GM19463 (cell line): ENCODE measurements at regions not wholly inside any gene's neighbourhood (a gene's known extent, or its start where the extent isn't known, plus 50 kb on each side); places are given as distances from the start of the nearest gene placed in this dataset.
"Not testable (repeated sequence)": the region's sequence is repeated elsewhere in the genome, so short reads cannot be mapped to it uniquely, and the experiment has no call there.

ENCODE experiments used
- ATAC-seq: cut with Tn5 transposase; IDR thresholded peaks from one replicate; pipeline ENCODE4 v1.9.1; 2021; ENCODE audit warnings: mild to moderate bottlenecking, moderate library complexity; ENCODE audit not compliant: unreplicated experiment

DNA sequence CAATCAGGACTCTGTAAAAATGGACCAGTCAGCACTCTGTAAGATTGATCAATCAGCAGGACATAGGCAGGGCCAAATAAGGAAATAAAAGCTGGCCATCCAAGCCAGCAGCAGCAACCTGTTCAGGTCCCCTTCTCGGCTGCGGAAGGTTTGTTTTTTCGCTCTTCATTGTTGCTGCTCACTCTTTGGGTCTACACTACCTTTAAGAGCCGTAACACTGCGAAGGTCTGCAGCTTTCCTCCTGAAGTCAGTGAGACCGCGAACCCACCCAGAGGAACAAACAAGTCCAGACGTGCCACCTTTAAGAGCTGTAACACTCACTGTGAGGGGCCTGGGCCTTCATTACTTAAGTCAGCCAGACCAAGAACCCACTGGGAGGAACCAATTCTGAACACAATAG lies 223.2 kb upstream of the EXOC2 start:
- no peak for ATAC-seq

DNA sequence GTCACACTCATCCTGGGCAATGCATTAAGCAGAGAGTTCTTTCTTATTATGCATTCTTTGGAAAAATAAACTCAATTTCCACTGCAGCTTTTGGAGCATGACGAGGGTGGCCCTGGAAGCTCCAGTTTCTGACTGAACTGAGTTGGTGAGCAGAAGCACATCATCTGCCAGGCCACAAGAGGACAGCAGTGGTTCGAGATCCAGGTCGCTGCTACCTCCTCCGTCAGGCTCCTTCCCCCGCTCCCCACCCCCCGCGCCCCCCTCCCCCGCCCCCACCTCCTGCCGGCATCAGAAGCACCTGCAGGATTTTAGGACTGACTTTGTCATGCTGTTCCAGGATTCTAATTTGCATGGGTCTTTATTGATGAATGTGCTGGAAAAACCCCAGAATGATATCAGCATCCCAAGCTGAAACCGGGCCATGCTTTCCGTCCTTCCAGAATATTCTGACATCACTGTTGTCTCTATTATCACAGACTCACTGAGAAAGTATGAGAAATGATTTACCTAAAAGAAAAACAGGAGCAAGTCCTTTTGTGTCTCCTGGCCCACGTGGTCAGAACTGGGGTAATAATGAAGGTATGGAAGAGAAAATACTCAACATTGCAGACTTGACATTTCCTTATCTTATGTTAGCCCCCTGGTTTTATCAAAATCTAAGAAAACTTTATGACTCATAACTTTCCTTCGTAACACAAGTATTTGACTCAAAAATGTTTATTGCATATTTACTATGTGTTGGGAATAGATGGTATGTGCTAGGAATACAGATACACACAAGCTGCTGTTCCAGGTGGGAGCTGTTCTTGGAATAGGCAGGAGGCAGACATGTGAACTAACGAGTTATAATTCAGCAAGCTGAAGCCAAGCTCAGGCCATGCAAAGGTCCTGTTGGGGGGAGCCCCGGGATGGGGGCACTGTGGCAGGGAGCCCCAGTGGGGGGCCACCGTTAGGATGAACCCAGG lies 220.2 kb upstream of the EXOC2 start:
- no peak for ATAC-seq

GRCh38 chr6:907928-908327 lies 215.0 kb upstream of the EXOC2 start:
- no peak for ATAC-seq

- ATAC-seq: no peak
These were observed 214.0 kb upstream of the EXOC2 start for GRCh38 chr6:906920-907319.

DNA sequence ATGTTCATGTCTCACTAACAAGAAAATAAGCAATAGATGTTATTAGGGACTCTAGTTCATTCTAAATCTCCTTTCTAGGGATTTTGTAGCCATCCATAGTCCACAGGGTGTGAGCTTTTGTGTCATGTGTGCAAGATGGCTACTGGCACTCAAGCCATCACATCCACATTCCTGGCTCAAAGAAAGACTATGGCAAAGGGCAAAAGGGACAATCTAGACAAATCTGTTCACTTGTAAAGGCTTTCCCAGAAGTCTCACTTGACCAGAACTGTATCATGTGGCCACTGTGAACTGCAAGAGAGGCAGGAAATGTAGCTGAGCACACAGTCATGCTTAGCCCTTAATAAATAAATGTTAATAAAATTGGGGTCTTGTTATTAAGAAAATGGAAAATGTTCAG lies 212.6 kb upstream of the EXOC2 start:
- ATAC-seq: no peak

- ATAC-seq: no peak
These were observed 212.1 kb upstream of the EXOC2 start for GRCh38 chr6:904994-905393.

DNA sequence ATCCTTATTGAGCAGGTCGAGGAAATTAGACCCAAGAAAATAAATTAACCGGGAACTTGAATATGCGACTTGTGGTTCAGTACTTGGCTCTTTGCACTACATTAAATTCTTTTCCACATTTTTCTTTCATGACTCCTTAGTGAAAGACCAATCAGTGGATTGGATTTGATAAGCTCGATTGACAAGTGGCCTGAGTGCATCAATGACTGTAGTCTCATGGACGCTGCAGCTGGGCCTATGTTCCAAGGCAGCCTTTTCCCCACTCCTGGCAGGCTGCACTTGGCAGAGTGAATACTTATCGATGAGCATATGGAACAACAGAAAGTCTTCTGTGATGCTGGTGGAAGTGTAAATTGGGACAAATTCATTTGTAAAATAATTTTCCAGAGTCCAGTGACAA lies 210.8 kb upstream of the EXOC2 start:
- ATAC-seq: no peak

DNA sequence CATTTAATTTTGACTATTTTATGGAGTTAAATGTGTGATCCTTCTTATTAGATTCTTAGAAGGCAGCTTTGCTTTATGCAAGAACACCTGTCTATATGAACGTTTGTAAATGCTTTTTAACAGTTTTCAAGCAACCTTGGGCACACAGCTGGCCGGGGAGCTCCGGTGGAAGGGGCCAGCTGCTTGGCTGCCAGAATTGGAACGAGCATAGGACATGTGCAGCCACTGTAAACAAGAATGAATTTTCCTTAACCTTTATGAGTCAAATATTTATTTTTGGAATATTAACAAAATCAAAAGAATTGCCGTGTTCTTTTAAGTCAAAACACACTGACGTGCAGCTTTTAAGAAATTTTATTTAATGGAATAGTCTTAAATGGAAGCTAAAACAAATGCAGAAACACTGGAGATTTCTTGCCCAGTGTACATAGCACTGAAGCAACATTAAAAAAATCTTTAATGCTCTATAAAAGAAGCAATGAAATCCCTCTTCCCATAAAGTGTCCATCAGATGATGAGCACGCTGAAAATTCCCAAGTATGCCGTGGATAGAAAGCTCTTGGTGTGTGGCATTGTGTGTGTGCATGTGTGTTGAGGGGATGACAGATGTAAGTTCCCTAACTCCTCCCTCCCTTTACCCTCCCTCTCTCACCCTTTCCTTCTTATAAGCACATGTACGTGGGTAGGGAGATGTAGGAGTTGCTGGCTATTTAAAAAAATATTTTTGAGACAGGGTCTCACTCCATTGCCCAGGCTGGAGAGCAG lies 208.9 kb upstream of the EXOC2 start:
- ATAC-seq: no peak

- no peak for ATAC-seq
These were observed 208.0 kb upstream of the EXOC2 start for GRCh38 chr6:900716-901605.

- ATAC-seq: no peak
These were observed 204.7 kb upstream of the EXOC2 start for GRCh38 chr6:897528-898207.

DNA sequence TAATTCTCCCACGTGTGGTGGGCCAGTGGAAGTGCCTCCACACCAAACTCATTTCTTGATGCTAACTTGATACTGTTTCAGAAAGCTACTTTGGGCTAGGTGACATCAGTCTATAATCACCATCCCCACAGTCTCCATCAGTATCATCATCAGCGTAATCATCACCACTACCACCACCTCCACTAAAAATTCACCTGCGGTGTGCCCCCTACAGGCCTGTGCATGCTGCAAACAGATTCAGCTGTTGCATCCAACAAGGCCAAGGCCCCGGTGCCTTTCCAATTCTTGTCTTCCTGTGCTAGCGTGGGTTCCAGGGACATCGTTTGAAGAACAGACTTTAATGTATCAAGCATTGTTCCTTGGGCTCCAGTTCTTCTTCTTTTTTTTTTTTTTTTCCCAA lies 201.3 kb upstream of the EXOC2 start:
- no peak for ATAC-seq

GRCh38 chr6:890995-891394 lies 198.1 kb upstream of the EXOC2 start:
- ATAC-seq: no peak

DNA sequence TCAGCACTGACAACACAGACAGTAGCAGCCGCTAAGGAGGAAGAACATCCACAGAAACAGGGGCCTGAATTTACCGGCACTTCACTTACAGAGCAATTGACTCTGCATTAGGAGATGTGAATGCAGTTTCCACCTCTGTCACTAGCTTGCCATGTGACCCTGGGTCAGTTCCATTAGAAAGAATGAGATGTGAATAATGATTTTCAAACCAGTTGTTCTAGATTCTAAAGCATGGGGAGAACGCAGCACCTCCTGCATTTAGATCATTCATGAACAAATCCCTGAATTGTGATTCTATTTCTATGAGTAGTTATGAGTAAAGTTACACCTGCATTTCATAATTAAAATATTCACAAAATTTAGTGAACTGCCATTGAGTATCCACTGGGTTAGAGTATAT lies 197.3 kb upstream of the EXOC2 start:
- ATAC-seq: no peak

GRCh38 chr6:887583-888235 lies 194.8 kb upstream of the EXOC2 start:
- no peak for ATAC-seq

DNA sequence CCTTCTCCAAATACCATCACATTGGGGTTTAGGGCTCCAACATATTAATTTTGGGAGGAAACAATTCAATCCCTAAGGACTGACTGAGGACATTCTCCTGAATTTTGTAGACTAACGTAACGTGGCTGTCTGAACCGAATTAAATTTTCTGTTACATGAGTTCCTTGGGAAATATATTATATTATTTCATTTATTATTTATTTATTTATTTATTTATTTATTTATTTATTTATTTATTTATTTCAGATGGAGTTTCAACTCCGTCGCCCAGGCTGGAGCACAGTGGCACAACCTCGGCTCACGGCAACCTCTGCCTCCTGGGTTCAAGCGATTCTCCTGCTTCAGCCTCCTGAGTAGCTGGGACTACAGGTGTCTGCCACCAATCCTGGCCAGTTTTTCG lies 193.2 kb upstream of the EXOC2 start:
- ATAC-seq: not testable (repeated sequence)

DNA sequence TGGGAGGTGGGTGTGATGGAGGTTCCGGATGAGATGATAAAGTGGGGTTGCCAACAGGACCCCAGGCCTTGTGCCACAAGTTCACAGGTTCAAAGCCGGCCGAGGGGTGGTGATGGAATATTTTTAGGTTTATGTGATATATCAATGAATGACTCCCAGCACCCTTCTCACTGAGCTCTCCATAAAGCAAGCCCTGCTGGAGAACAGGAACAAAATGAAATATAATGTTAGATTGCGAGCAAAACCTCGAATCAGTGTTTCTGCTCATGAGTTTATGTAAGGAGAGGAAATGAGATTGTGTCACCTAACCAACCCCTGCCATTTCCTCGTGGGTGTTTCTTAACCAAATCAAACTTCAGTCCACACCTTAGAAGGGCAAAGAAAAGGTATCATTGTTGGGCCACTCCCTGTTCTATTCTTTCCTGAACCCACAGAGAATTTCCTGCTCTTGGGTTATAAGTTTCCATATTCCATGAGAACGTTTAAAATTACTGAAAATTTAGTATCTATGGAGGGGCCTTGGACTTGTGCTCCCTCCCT lies 192.2 kb upstream of the EXOC2 start:
- no peak for ATAC-seq

DNA sequence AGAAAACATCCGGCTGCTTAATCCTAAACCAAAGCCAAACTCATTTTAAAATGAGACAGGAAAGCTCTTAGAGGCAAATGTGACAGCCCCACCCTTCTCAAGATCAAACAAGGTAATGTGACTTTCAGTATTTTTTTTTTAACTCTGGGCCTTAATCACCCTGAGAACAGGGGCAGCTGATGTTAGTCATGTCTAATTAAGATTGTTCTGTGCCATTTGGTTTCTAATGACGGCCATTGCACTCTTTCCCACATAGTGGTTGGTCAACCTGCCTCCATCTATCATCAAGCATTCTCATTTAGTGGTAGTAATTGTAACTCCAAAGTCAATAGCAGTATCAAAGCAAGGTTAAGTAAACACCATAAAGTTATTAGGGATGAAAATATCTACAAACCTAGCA lies 191.6 kb upstream of the EXOC2 start:
- ATAC-seq: no peak

GRCh38 chr6:882084-882598 lies 189.2 kb upstream of the EXOC2 start:
- no peak for ATAC-seq

- ATAC-seq: no peak
These were observed 185.2 kb upstream of the EXOC2 start for GRCh38 chr6:878179-878578.

DNA sequence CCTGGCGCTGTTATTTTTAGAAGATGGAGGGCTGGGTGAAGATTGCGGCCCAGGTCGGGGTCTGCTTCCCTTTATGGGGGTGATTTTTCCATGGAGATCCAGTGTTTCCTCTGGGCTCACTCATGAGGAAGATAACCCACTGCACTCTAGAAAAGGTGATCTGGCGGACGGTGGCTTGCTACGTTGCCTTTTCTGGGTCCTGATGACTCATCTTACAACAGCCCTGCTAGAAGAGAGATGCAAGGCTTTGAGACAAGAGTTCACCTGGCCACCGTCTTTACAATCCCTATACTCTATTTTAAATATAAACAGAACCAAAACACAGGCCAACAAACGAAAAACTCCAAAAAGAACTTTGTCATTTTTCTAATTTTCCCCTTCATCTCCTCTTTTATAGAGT lies 182.1 kb upstream of the EXOC2 start:
- no peak for ATAC-seq
